KMS-11 (cell line): ENCODE measurements at regions not wholly inside any gene's neighbourhood (a gene's known extent, or its start where the extent isn't known, plus 50 kb on each side); places are given as distances from the start of the nearest gene placed in this dataset.

ENCODE experiments used
- H2AFZ ChIP-seq: fragments of 200-600 bp; sonication (generic); 2 replicates; pipeline ENCODE4 v1.6.1; 2016; ENCODE audit warnings: antibody characterized with exemption, mixed run types, low read depth
- H3K27ac ChIP-seq: fragments of 200-600 bp; sonication (generic); 2 replicates; pipeline ENCODE4 v1.6.1; 2016; ENCODE audit warnings: mild to moderate bottlenecking, mixed run types
- H3K27me3 ChIP-seq: fragments of 200-600 bp; sonication (generic); 2 replicates; pipeline ENCODE4 v1.6.1; 2017; ENCODE audit warnings: mild to moderate bottlenecking, low read depth, mixed run types, moderate library complexity; ENCODE audit not compliant: insufficient read depth
- H3K36me3 ChIP-seq: fragments of 200-600 bp; sonication (generic); 2 replicates; pipeline ENCODE4 v1.6.1; 2017; ENCODE audit warnings: mild to moderate bottlenecking, mixed run types; ENCODE audit not compliant: insufficient read depth
- H3K4me1 ChIP-seq: fragments of 200-600 bp; sonication (generic); 2 replicates; pipeline ENCODE4 v1.6.1; 2016; ENCODE audit warnings: mild to moderate bottlenecking, low read depth, mixed run types; ENCODE audit not compliant: poor library complexity, severe bottlenecking
- H3K4me2 ChIP-seq: fragments of 200-600 bp; sonication (generic); 2 replicates; pipeline ENCODE4 v1.7.0; 2016; ENCODE audit warnings: mild to moderate bottlenecking, mixed run types
- H3K4me3 ChIP-seq: fragments of 200-600 bp; sonication (generic); IDR thresholded peaks from 2 replicates; pipeline ENCODE4 v1.6.1; 2017; ENCODE audit warnings: low read depth, low read length, mixed read lengths; ENCODE audit not compliant: insufficient read depth
- H3K79me2 ChIP-seq: fragments of 200-600 bp; sonication (generic); 2 replicates; pipeline ENCODE4 v1.6.1; 2016; ENCODE audit warnings: low read depth, mixed run types; ENCODE audit not compliant: insufficient read depth
- H3K9ac ChIP-seq: fragments of 200-600 bp; sonication (generic); 2 replicates; pipeline ENCODE4 v1.6.1; 2016; ENCODE audit warnings: mild to moderate bottlenecking, mixed run types
- H4K20me1 ChIP-seq: fragments of 200-600 bp; sonication (generic); 2 replicates; pipeline ENCODE4 v1.6.1; 2016; ENCODE audit warnings: mild to moderate bottlenecking, mixed run types; ENCODE audit not compliant: insufficient read depth
- CTCF ChIP-seq: fragments of 200-600 bp; sonication (generic); conservative IDR thresholded peaks from 2 replicates; pipeline ENCODE4 v1.6.1; 2017; ENCODE audit warnings: low read depth, mild to moderate bottlenecking, antibody characterized with exemption, low read length, moderate library complexity, mixed read lengths

GRCh38 chr2:84373391-84373790, 85.7 kb downstream of the SUCLG1 start:
- Histone ChIP-seq H3K27ac (no peak overlapping the region), H3K36me3 (no peaks in the 10 kb centered on the region), H4K20me1 (no peaks in the 10 kb centered on the region), H3K79me2 (no peaks in the 10 kb centered on the region), H3K4me3 (no peak overlapping the region), H3K4me2 (no peak overlapping the region), H3K9ac (no peak overlapping the region), H3K27me3 (no peaks in the 10 kb centered on the region), H3K4me1 (no peaks in the 10 kb centered on the region), H2AFZ (no peak overlapping the region)
- TF ChIP-seq CTCF = no peak

- no peaks in the 10 kb centered on the region for H3K79me2 ChIP-seq
- H3K27ac ChIP-seq = no peak overlapping the region
- no peak overlapping the region for H3K4me2 ChIP-seq
- no peak overlapping the region for H3K4me3 ChIP-seq
- H2AFZ ChIP-seq = no peak overlapping the region
- H3K4me1 ChIP-seq = no peaks in the 10 kb centered on the region
- no peak for TF ChIP-seq CTCF
- no peaks in the 10 kb centered on the region for H3K36me3 ChIP-seq
- no peaks in the 10 kb centered on the region for H3K27me3 ChIP-seq
- H3K9ac ChIP-seq = no peak overlapping the region
- no peaks in the 10 kb centered on the region for H4K20me1 ChIP-seq
Measured at GRCh38 chr2:84362541-84362940, 96.5 kb downstream of the SUCLG1 start.

GRCh38 chr2:84338069-84338468, 121.0 kb downstream of the SUCLG1 start:
- Histone ChIP-seq H3K79me2 (no peaks in the 10 kb centered on the region), H3K9ac (no peak overlapping the region), H3K4me2 (no peak overlapping the region), H3K27me3 (no peaks in the 10 kb centered on the region), H3K4me1 (no peaks in the 10 kb centered on the region), H3K27ac (no peak overlapping the region), H4K20me1 (no peaks in the 10 kb centered on the region), H3K4me3 (no peak overlapping the region), H3K36me3 (no peaks in the 10 kb centered on the region), H2AFZ (no peak overlapping the region)
- no peak for TF ChIP-seq CTCF

GRCh38 chr2:84327645-84328249, 131.3 kb downstream of the SUCLG1 start:
- TF ChIP-seq CTCF = no peak
- Histone ChIP-seq H3K4me3 (no peak overlapping the region), H3K4me2 (no peak overlapping the region)

More at GRCh38 chr2:84327645-84328249, 131.3 kb downstream of the SUCLG1 start:
- no peaks in the 10 kb centered on the region for H3K27me3 ChIP-seq
- no peak overlapping the region for H3K27ac ChIP-seq
- no peaks in the 10 kb centered on the region for H3K79me2 ChIP-seq
- H4K20me1 ChIP-seq = no peaks in the 10 kb centered on the region
- no peak overlapping the region for H3K9ac ChIP-seq
- H3K36me3 ChIP-seq = no peaks in the 10 kb centered on the region
- no peaks in the 10 kb centered on the region for H3K4me1 ChIP-seq
- no peak overlapping the region for H2AFZ ChIP-seq
